ENCODE measurements at regions not wholly inside any gene's neighbourhood (a gene's known extent, or its start where the extent isn't known, plus 50 kb on each side); places are given as distances from the start of the nearest gene placed in this dataset.

GRCh38 chr16:76910931-76911330 is 280.1 kb upstream of the MON1B start:
- no peak for TF ChIP-seq POLR2A (IDR thresholded peaks at IDR 0.05)
- TF ChIP-seq CTCF (IDR thresholded peaks at IDR 0.05): no peak
